ENCODE measurements at regions not wholly inside any gene's neighbourhood (a gene's known extent, or its start where the extent isn't known, plus 50 kb on each side); places are given as distances from the start of the nearest gene placed in this dataset.

DNA sequence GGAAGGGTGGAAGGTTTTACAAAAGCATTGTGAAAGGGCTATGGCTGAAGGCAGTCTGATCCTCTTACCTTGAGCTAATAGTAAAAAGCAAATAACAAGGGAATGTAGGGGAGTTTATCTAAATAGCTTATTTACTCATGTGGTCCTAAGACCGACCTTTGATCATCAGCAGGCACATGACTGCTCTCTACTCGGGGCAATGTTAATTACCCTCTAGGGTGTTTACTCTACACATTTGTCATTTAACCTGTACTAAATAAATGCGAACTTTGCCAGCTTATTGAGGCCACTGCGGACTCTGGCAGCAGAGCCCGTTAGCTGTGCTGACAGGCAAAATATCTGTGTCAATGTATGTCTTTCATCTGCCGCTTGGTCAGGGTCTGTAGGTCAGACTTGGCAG is 768.3 kb upstream of the ATXN7L3B start:
- TF ChIP-seq, protein P1, sequence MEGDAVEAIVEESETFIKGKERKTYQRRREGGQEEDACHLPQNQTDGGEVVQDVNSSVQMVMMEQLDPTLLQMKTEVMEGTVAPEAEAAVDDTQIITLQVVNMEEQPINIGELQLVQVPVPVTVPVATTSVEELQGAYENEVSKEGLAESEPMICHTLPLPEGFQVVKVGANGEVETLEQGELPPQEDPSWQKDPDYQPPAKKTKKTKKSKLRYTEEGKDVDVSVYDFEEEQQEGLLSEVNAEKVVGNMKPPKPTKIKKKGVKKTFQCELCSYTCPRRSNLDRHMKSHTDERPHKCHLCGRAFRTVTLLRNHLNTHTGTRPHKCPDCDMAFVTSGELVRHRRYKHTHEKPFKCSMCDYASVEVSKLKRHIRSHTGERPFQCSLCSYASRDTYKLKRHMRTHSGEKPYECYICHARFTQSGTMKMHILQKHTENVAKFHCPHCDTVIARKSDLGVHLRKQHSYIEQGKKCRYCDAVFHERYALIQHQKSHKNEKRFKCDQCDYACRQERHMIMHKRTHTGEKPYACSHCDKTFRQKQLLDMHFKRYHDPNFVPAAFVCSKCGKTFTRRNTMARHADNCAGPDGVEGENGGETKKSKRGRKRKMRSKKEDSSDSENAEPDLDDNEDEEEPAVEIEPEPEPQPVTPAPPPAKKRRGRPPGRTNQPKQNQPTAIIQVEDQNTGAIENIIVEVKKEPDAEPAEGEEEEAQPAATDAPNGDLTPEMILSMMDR (IDR thresholded peaks at IDR 0.05): no peak
- no peak for TF ChIP-seq POLR2A (IDR thresholded peaks at IDR 0.05)
